K562 (cell line): ENCODE measurements at regions not wholly inside any gene's neighbourhood (a gene's known extent, or its start where the extent isn't known, plus 50 kb on each side); places are given as distances from the start of the nearest gene placed in this dataset.
A peak's percentile ranks its signal among the peaks of the same experiment; 100 is the strongest.

ENCODE experiments used
- CCNT2 ChIP-seq: IDR thresholded peaks from 2 replicates; pipeline ENCODE4 v1.6.1; 2011; ENCODE audit warnings: borderline replicate concordance, low read depth, mild to moderate bottlenecking, moderate library complexity, mixed read lengths, low read length; ENCODE audit not compliant: insufficient read length; ENCODE audit errors: extremely low read depth
- E2F3 ChIP-seq: fragments of 250-450 bp; sonication (Bioruptor Pico); IDR thresholded peaks from 2 replicates; pipeline ENCODE4 v1.4.0; 2020; ENCODE audit warnings: mild to moderate bottlenecking
- ETV1 ChIP-seq: fragments of 450-650 bp; conservative IDR thresholded peaks from 2 replicates; pipeline ENCODE4 v1.6.1; 2016; ENCODE audit warnings: missing genetic modification characterization, control low read depth, low read depth, missing compliant biosample characterization
- HNRNPH1 ChIP-seq: fragments of 200-400 bp; formaldehyde crosslinking; optimal IDR thresholded peaks from 2 replicates; pipeline ENCODE3; 2017; ENCODE audit warnings: low read depth, mild to moderate bottlenecking, low read length, moderate library complexity
- JUND ChIP-seq, 2 experiments: IDR thresholded peaks; 2 replicates in 1 of 2; 3 replicates in 1 of 2; pipeline ENCODE4 v1.6.1; 2011; ENCODE audit warnings: borderline replicate concordance in 2 of 2, low read depth in 2 of 2, low read length in 2 of 2, improper control_type of control experiment in 1 of 2, missing biosample characterization in 1 of 2, missing genetic modification characterization in 1 of 2, missing genetic modification reagents in 1 of 2
- LEF1 ChIP-seq: fragments of 450-650 bp; IDR thresholded peaks from 2 replicates; pipeline ENCODE4 v1.6.1; 2016; ENCODE audit warnings: mild to moderate bottlenecking
- NELFE ChIP-seq: IDR thresholded peaks from 2 replicates; pipeline ENCODE4 v1.6.1; 2011; ENCODE audit warnings: mild to moderate bottlenecking; ENCODE audit not compliant: insufficient read depth, insufficient read length
- POLR2AphosphoS5 ChIP-seq: IDR thresholded peaks from 2 replicates; pipeline ENCODE4 v1.6.1; 2011; ENCODE audit warnings: mild to moderate bottlenecking, low read depth, low read length, moderate library complexity; ENCODE audit not compliant: control insufficient read depth, insufficient read depth
- POLR2H ChIP-seq: IDR thresholded peaks from 2 replicates; pipeline ENCODE4 v1.6.1; 2016; ENCODE audit warnings: missing genetic modification characterization, low read depth, mild to moderate bottlenecking, control low read depth, missing compliant biosample characterization, moderate library complexity
- PTBP1 ChIP-seq: fragments of 200-400 bp; formaldehyde crosslinking; IDR thresholded peaks from 2 replicates; pipeline ENCODE4 v1.6.1; 2017; ENCODE audit warnings: low read depth, low read length
- RBFOX2 ChIP-seq: fragments of 200-400 bp; formaldehyde crosslinking; IDR thresholded peaks from 2 replicates; pipeline ENCODE4 v1.6.1; 2017; ENCODE audit warnings: low read depth, mild to moderate bottlenecking, low read length, moderate library complexity
- SIX5 ChIP-seq, 2 experiments: IDR thresholded peaks; 2 replicates each; pipeline ENCODE4 v1.6.1; 2011; ENCODE audit warnings: low read length in 2 of 2, borderline replicate concordance in 1 of 2, low read depth in 1 of 2, mild to moderate bottlenecking in 1 of 2, moderate library complexity in 1 of 2; ENCODE audit not compliant: insufficient read depth in 1 of 2
- SMAD3 ChIP-seq: fragments of 450-650 bp; formaldehyde crosslinking; conservative IDR thresholded peaks from 2 replicates; pipeline ENCODE4 v1.4.0; 2020; ENCODE audit warnings: mild to moderate bottlenecking
- STAT6 ChIP-seq: sonication (generic); formaldehyde crosslinking; IDR thresholded peaks from 2 replicates; pipeline ENCODE4 v1.8.1; 2023; ENCODE audit warnings: mild to moderate bottlenecking, missing genetic modification reagents
- TARDBP ChIP-seq: fragments of 450-650 bp; IDR thresholded peaks from 2 replicates; pipeline ENCODE4 v1.6.1; 2016
- TEAD4 ChIP-seq, 2 experiments: sonication (generic) in 1 of 2; formaldehyde crosslinking in 1 of 2; IDR thresholded peaks; 2 replicates each; pipeline versions ENCODE4 v1.6.1 to v1.8.0; 2012 to 2022; ENCODE audit warnings: borderline replicate concordance in 1 of 2, inconsistent platforms in 1 of 2, low read length in 1 of 2, mild to moderate bottlenecking in 1 of 2, missing genetic modification reagents in 1 of 2
- TFE3 ChIP-seq: fragments of 450-650 bp; formaldehyde crosslinking; IDR thresholded peaks from 2 replicates; pipeline ENCODE4 v1.4.0; 2020; ENCODE audit warnings: mild to moderate bottlenecking, mixed read lengths
- YBX1 ChIP-seq: fragments of 450-650 bp; IDR thresholded peaks from 2 replicates; pipeline ENCODE4 v1.7.1; 2016; ENCODE audit warnings: mild to moderate bottlenecking
- ZFPM2 ChIP-seq: fragments of 250-450 bp; sonication (Bioruptor Pico); IDR thresholded peaks from 2 replicates; pipeline ENCODE4 v1.5.1; 2022; ENCODE audit warnings: mild to moderate bottlenecking
- ZNF217 ChIP-seq: sonication (generic); formaldehyde crosslinking; IDR thresholded peaks from 2 replicates; pipeline ENCODE4 v1.8.0; 2022; ENCODE audit warnings: mild to moderate bottlenecking, missing genetic modification reagents
- ZNF589 ChIP-seq: fragments of 200-800 bp; sonication (Bioruptor generic); IDR thresholded peaks from 2 replicates; pipeline ENCODE4 v1.6.1; 2016; ENCODE audit warnings: low read depth, missing genetic modification characterization, missing compliant biosample characterization
- ZNF699 ChIP-seq: fragments of 250-450 bp; sonication (Bioruptor Pico); IDR thresholded peaks from 2 replicates; pipeline ENCODE4 v1.8.0; 2021; ENCODE audit warnings: mild to moderate bottlenecking, moderate library complexity; ENCODE audit not compliant: insufficient replicate concordance
- TF ChIP-seq, protein P1 (sequence below): sonication (generic); formaldehyde crosslinking; IDR thresholded peaks from 2 replicates; pipeline ENCODE4 v1.9.0; 2022; ENCODE audit warnings: mild to moderate bottlenecking, missing genetic modification reagents

DNA sequence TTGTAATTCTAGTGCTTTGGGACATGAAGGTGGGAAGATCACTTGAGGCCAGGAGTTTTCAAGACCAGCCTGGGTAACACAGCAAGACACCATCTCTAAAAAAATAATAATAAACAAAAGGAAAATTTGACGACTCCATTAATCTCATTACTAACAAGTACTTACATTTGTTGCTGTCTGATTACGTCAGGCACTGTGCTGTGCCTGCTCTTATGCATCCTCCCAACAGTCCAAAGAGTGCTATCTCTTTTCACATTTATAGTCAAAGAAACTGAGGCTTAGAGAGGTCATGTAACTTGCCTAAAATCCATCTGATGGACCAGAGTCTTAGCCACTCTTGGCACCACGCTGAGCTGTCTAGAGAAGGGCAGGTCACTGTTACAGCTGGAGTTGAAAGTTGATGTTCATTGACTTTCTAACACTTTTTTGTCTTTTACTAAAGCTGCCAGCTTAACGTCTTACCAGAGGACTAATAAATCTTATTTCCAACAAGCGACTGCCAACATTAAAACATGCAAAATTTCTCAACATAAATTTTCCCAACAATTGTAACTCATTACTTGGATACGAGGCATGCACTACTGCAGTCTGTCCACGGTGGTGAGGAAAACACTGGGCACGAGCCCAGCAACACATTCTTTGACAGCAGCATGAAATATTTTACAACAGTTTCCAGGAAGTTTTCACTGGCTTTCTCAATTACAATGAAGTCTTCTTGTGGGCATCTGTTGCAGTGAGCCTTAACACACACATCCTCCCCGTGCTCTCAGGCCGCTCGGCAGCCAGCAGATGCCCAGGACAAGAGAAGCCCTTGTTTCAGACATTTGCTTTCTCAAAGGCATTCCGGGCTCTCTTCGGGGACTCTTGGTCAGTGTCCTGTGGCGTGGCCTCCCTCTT lies 262.9 kb upstream of the PROX1 start (continued):
- TF ChIP-seq LEF1 = no peak
- TF ChIP-seq, protein P1, sequence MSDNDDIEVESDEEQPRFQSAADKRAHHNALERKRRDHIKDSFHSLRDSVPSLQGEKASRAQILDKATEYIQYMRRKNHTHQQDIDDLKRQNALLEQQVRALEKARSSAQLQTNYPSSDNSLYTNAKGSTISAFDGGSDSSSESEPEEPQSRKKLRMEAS (CRISPR knock-in tag) = no peak
- TF ChIP-seq PTBP1 = no peak
- no peak for TF ChIP-seq HNRNPH1
- no peak for TF ChIP-seq ZFPM2 (CRISPR knock-in tag)
- peak; percentile 46; the same call in 1 of the 2 replicates for TF ChIP-seq JUND (IDR thresholded peaks at IDR 0.05; ENCODE audit: borderline replicate concordance, low read depth, low read length)
- no peak; the same call in 2 of the 3 replicates for TF ChIP-seq JUND (tag; IDR thresholded peaks at IDR 0.05; ENCODE audit: borderline replicate concordance, low read depth, low read length)
- no peak for TF ChIP-seq TARDBP
- TF ChIP-seq YBX1 = no peak
- no peak for TF ChIP-seq SMAD3 (CRISPR knock-in tag)
- no peak for TF ChIP-seq TEAD4 (IDR thresholded peaks at IDR 0.05; ENCODE audit: low read length)
- no peak for TF ChIP-seq TEAD4 (CRISPR knock-in tag; IDR thresholded peaks at IDR 0.05; ENCODE audit: borderline replicate concordance)
- TF ChIP-seq ZNF699 (CRISPR knock-in tag) = no peak
- TF ChIP-seq ETV1 = peak; percentile 5; the same call in 1 of the 2 replicates
- TF ChIP-seq CCNT2 = no peak
- no peak for TF ChIP-seq RBFOX2
- TF ChIP-seq STAT6 (CRISPR knock-in tag) = no peak
- no peak for TF ChIP-seq TFE3
- 0 out of 2 replicates have a peak, but pooled peaks have one; percentile 12 for TF ChIP-seq POLR2H (tag)
- TF ChIP-seq NELFE = no peak
- TF ChIP-seq SIX5 (IDR thresholded peaks at IDR 0.05; ENCODE audit: borderline replicate concordance in 1 of 2, insufficient read depth in 1 of 2, low read depth in 1 of 2, low read length in 2 of 2) = no peak
- no peak for TF ChIP-seq E2F3
- TF ChIP-seq POLR2AphosphoS5 = no peak
- peak; percentile 91 for TF ChIP-seq ZNF589
- no peak for TF ChIP-seq ZNF217
